ENCODE measurements at regions not wholly inside any gene's neighbourhood (a gene's known extent, or its start where the extent isn't known, plus 50 kb on each side); places are given as distances from the start of the nearest gene placed in this dataset.

DNA sequence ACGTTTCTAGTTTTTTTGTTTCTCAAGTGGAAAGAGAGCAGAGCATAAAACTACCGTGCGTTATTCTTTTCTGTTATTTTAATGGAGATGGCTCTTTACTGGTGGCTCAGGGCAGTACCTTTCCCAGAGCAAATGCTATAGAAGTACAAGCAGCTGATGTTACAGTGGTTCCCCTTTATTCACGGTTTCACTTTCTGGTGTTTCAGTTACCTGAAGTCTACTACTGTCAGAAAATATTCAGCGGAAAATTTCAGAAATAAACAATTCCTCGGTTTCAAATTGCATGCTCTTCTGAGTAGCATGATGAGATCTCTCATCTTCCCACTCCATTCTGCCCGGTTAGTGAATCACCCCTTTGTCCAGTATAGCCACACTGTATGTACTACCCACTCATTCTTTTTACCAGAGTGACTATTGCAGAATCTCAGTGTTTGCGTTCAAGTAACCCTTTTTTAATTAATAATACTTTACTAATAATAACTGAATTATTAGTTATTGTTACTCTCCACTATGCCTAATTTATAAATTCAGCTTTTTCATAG is 597.5 kb upstream of the ROBO2 start:
- Mint-ChIP-seq H3K4me3 (no peak overlapping the region), H3K4me1 (no peaks in the 10 kb centered on the region), H3K36me3 (peaks cover 3% of the 10 kb centered on the region), H3K27me3 (ENCODE audit: low read depth) (no peaks in the 10 kb centered on the region), H3K9me3 (peaks cover 8% of the 10 kb centered on the region), H3K27ac (no peak overlapping the region)
- no peak for DNase-seq (ENCODE audit: low spot score in 2 of 2, unreplicated experiment in 2 of 2)
- TF ChIP-seq CTCF (IDR thresholded peaks at IDR 0.05; ENCODE audit: unreplicated experiment), result no peak

DNA sequence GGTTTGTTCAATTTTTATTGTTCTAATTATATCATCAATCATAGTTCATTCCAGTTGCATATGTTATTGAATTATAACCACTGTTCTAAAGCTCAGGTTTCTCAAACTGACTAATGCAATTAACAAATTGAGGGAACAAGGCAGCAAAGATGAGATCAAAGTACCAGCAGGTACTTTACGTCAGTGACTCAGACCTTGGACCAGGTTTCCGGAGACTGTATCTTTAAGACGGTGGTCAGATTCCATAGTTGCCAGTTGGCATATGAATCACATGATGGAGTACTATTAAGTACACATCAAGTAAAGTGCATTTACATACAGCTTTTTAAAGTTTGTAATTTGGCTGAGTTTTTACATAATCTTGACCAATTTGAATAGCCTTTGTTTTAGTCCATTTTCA is 583.6 kb upstream of the ROBO2 start:
- Mint-ChIP-seq H3K36me3 (peaks cover 8% of the 10 kb centered on the region), H3K9me3 (peaks cover 16% of the 10 kb centered on the region), H3K27me3 (ENCODE audit: low read depth) (no peaks in the 10 kb centered on the region), H3K27ac (no peak overlapping the region), H3K4me3 (no peak overlapping the region), H3K4me1 (no peaks in the 10 kb centered on the region)
- no peak for TF ChIP-seq CTCF (IDR thresholded peaks at IDR 0.05; ENCODE audit: unreplicated experiment)
- no peak for DNase-seq (ENCODE audit: low spot score in 2 of 2, unreplicated experiment in 2 of 2)

DNA sequence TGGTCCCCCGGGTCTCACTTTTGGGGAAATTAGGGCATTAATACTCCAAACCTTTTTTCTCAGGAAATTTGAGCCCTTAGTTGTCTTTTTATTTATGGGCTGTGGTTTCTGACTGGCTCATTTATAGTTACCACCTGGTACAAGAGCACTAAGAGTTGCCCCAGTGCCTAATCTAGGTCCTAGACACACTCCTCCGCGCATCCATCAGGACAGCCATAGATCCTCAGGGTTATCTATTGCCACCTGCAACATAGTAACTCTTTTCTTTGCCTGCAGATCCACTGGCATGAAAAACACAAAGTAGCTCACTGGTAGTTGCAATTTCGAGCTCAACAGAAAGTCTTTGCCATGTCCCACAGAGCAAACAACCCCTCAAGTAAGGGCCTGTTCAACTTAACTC is 576.4 kb upstream of the ROBO2 start:
- H3K9me3 Mint-ChIP-seq, result peaks cover 2% of the 10 kb centered on the region
- no peaks in the 10 kb centered on the region for H3K36me3 Mint-ChIP-seq
- H3K27ac Mint-ChIP-seq, result no peak overlapping the region
- H3K27me3 Mint-ChIP-seq (ENCODE audit: low read depth), result no peaks in the 10 kb centered on the region
- H3K4me1 Mint-ChIP-seq, result no peaks in the 10 kb centered on the region
- H3K4me3 Mint-ChIP-seq, result no peak overlapping the region
- no peak for DNase-seq (ENCODE audit: low spot score in 2 of 2, unreplicated experiment in 2 of 2)
- no peak for TF ChIP-seq CTCF (IDR thresholded peaks at IDR 0.05; ENCODE audit: unreplicated experiment)

GRCh38 chr3:76470285-76470684 is 569.6 kb upstream of the ROBO2 start:
- Mint-ChIP-seq H3K4me3 (no peak overlapping the region), H3K27me3 (ENCODE audit: low read depth) (no peaks in the 10 kb centered on the region), H3K36me3 (no peaks in the 10 kb centered on the region), H3K9me3 (peaks cover 9% of the 10 kb centered on the region), H3K27ac (no peak overlapping the region), H3K4me1 (peaks cover 2% of the 10 kb centered on the region)
- no peak for DNase-seq (ENCODE audit: low spot score in 2 of 2, unreplicated experiment in 2 of 2)
- TF ChIP-seq CTCF (IDR thresholded peaks at IDR 0.05; ENCODE audit: unreplicated experiment), result no peak

DNA sequence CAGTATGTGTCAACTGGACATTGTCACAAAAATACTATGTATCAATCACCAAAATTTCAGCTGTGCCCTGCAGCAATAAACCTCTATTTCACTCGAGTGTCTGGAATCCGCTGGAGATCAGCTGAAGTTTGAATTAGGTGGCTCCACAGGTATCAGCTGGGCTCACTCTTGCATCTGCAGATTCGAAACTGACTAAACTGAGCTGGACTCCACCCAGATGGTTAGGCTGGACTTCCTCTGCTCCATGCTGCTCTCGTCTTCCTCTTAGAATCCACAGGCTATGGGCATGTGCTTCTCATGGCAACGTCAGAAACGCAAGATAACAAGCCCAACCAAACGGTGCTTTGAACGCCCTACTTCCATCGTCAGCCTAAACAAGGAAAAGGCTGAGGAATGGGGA is 565.3 kb upstream of the ROBO2 start:
- DNase-seq (ENCODE audit: low spot score in 2 of 2, unreplicated experiment in 2 of 2), result no peak
- H3K4me3 Mint-ChIP-seq, result no peak overlapping the region
- peaks cover 1% of the 10 kb centered on the region for H3K9me3 Mint-ChIP-seq
- no peaks in the 10 kb centered on the region for H3K36me3 Mint-ChIP-seq
- no peak for TF ChIP-seq CTCF (IDR thresholded peaks at IDR 0.05; ENCODE audit: unreplicated experiment)
- no peaks in the 10 kb centered on the region for H3K27me3 Mint-ChIP-seq (ENCODE audit: low read depth)
- peaks cover 4% of the 10 kb centered on the region for H3K4me1 Mint-ChIP-seq
- no peak overlapping the region for H3K27ac Mint-ChIP-seq

- DNase-seq (ENCODE audit: low spot score in 2 of 2, unreplicated experiment in 2 of 2), result no peak
- Mint-ChIP-seq H3K9me3 (no peaks in the 10 kb centered on the region), H3K4me1 (peaks cover 2% of the 10 kb centered on the region), H3K4me3 (no peak overlapping the region), H3K36me3 (no peaks in the 10 kb centered on the region), H3K27me3 (ENCODE audit: low read depth) (no peaks in the 10 kb centered on the region), H3K27ac (no peak overlapping the region)
- TF ChIP-seq CTCF (IDR thresholded peaks at IDR 0.05; ENCODE audit: unreplicated experiment), result no peak
Observed at GRCh38 chr3:76479161-76479650, 560.7 kb upstream of the ROBO2 start.
